ENCODE measurements at regions not wholly inside any gene's neighbourhood (a gene's known extent, or its start where the extent isn't known, plus 50 kb on each side); places are given as distances from the start of the nearest gene placed in this dataset.

GRCh38 chr9:17059465-17059864, 75.4 kb upstream of the CNTLN start:
- H3K27ac ChIP-seq: no peak overlapping the region
- WGBS, 3 donors: 96 to 100% (median 96%) methylated on average over 1 of the region's 1 CpG
- no peaks in the 10 kb centered on the region for H3K9me3 ChIP-seq
- TF ChIP-seq CTCF (IDR thresholded peaks at IDR 0.05) (no peak), EP300 (IDR thresholded peaks at IDR 0.05) (no peak), POLR2A (IDR thresholded peaks at IDR 0.05) (no peak)
- H3K4me3 ChIP-seq: no peak overlapping the region
- H3K36me3 ChIP-seq: no peaks in the 10 kb centered on the region
- DNase-seq: no peak
- H3K4me1 ChIP-seq (ENCODE audit: insufficient read depth): no peaks in the 10 kb centered on the region
- intact Hi-C loops (cut with DNase I): no loop called here
- H3K27me3 ChIP-seq: no peaks in the 10 kb centered on the region

DNA sequence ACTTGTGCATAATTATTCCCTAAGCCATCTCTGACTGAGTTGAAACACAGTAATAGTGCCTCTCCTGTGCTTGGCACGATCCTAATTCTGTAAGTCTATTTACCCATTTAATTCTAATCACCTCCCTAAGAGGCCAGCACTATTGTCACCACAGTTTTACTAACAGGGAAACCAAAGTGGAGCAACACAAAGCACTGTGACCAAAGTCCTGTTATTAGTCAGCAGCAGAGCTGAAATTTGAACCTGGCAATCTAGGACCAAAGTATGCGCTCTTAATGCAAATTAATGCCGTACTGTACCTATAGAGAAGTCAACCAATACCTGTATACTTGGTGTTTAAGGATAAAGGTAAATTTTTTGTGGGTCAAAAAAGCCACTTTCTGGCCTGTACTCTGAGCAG, 77.1 kb upstream of the CNTLN start:
- H3K36me3 ChIP-seq: no peaks in the 10 kb centered on the region
- 76 to 93% (median 78%) methylated on average over 3 of the region's 3 CpGs for WGBS, 3 donors
- H3K27me3 ChIP-seq: no peaks in the 10 kb centered on the region
- no peak overlapping the region for H3K4me3 ChIP-seq
- TF ChIP-seq CTCF (IDR thresholded peaks at IDR 0.05): no peak
- TF ChIP-seq POLR2A (IDR thresholded peaks at IDR 0.05): no peak
- TF ChIP-seq EP300 (IDR thresholded peaks at IDR 0.05): no peak
- H3K9me3 ChIP-seq: no peaks in the 10 kb centered on the region
- intact Hi-C loops (cut with DNase I): no loop called here
- H3K4me1 ChIP-seq (ENCODE audit: insufficient read depth): no peaks in the 10 kb centered on the region
- no peak for DNase-seq
- H3K27ac ChIP-seq: no peak overlapping the region

DNA sequence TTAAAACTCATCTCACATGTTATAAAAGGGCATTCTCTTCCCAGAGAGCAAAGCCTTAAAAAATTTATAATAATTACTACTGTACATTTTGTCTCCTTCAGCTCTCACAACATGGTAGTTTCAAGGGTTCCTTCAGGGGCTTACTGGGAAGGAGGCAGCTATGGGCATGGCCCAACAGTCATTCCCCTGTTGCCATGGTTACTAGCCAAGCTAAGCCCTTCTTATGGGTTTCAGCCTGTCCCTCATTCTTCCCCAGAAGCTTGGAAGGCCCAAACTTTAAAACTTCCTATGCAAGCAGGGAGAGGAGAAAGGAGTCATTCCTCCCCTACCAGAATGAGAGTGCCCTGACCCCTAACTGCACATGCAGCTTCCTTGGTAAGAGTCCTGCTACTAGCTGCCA, 82.2 kb upstream of the CNTLN start:
- no peaks in the 10 kb centered on the region for H3K9me3 ChIP-seq
- H3K27ac ChIP-seq: no peak overlapping the region
- intact Hi-C loops (cut with DNase I): no loop called here
- no peak for TF ChIP-seq CTCF (IDR thresholded peaks at IDR 0.05)
- TF ChIP-seq POLR2A (IDR thresholded peaks at IDR 0.05): no peak
- TF ChIP-seq EP300 (IDR thresholded peaks at IDR 0.05): no peak
- H3K4me1 ChIP-seq (ENCODE audit: insufficient read depth): no peaks in the 10 kb centered on the region
- H3K4me3 ChIP-seq: no peak overlapping the region
- no peaks in the 10 kb centered on the region for H3K36me3 ChIP-seq
- DNase-seq: no peak
- H3K27me3 ChIP-seq: no peaks in the 10 kb centered on the region

DNA sequence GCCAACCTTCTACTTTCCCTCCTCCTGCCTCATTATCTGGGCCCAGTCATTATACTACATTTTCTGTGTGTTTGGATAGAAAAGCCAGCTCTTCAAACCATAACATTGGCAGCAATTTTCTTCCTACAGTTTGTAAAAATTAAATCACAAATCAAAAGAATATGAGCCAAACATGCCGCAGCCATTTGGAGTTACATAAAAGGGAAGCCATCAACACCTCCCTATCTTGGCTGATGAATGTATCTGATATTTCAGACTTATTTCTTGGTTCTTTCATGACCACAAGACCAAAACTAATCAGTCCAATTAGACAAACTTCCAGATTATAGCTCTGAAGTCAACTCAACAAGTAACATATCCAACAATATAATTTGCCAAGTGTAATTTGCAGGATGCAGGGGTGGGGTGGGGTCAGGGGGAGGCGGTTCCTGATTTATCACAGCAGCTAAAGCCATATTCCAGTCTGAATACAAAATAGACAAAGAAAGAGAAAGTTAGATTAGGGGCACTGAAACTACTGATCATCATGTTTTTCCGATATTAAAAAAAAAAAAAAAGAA, 89.4 kb upstream of the CNTLN start:
- no peak overlapping the region for H3K4me3 ChIP-seq
- no peaks in the 10 kb centered on the region for H3K27me3 ChIP-seq
- no peaks in the 10 kb centered on the region for H3K9me3 ChIP-seq
- 38 to 49% (median 47%) methylated on average over 3 of the region's 3 CpGs for WGBS, 3 donors
- intact Hi-C loops (cut with DNase I): no loop called here
- no peak overlapping the region for H3K27ac ChIP-seq
- H3K36me3 ChIP-seq: no peaks in the 10 kb centered on the region
- DNase-seq: no peak
- no peak for TF ChIP-seq POLR2A (IDR thresholded peaks at IDR 0.05)
- no peak for TF ChIP-seq CTCF (IDR thresholded peaks at IDR 0.05)
- no peak for TF ChIP-seq EP300 (IDR thresholded peaks at IDR 0.05)
- no peaks in the 10 kb centered on the region for H3K4me1 ChIP-seq (ENCODE audit: insufficient read depth)
